H54 (cell line): ENCODE measurements at regions not wholly inside any gene's neighbourhood (a gene's known extent, or its start where the extent isn't known, plus 50 kb on each side); places are given as distances from the start of the nearest gene placed in this dataset.

ENCODE experiments used
- DNase-seq: peaks from one replicate; pipeline ENCODE4 v3.0.0; 2011; ENCODE audit warnings: low spot score, mixed read lengths; ENCODE audit not compliant: insufficient read length
- FAIRE-seq: peaks from 3 replicates; lab custom pipeline; 2011; peaks lifted over from hg19 to GRCh38; lab: Jason Lieb, UNC
- POLR2A ChIP-seq: IDR thresholded peaks from 2 replicates; pipeline ENCODE4 v1.6.1; 2011; ENCODE audit warnings: low read depth, mild to moderate bottlenecking, low read length

- no peak for DNase-seq
- no peak for TF ChIP-seq POLR2A
- FAIRE-seq, result no peak
These were observed 212.3 kb upstream of the MPDZ start for GRCh38 chr9:13491493-13492424.

- DNase-seq, result no peak
- no peak for FAIRE-seq
- TF ChIP-seq POLR2A, result no peak
These were observed 211.6 kb upstream of the MPDZ start for GRCh38 chr9:13491138-13491492.

- FAIRE-seq (no peak), DNase-seq (no peak)
- no peak for TF ChIP-seq POLR2A
These were observed 208.4 kb upstream of the MPDZ start for GRCh38 chr9:13487936-13488335.

GRCh38 chr9:13487498-13487897 lies 208.0 kb upstream of the MPDZ start:
- DNase-seq (no peak), FAIRE-seq (no peak)
- no peak for TF ChIP-seq POLR2A

- DNase-seq, result no peak
- no peak for FAIRE-seq
- TF ChIP-seq POLR2A, result no peak
These were observed 207.6 kb upstream of the MPDZ start for GRCh38 chr9:13487071-13487470.

- no peak for DNase-seq
- no peak for FAIRE-seq
- no peak for TF ChIP-seq POLR2A
These were observed 205.6 kb upstream of the MPDZ start for GRCh38 chr9:13485068-13485596.

GRCh38 chr9:13484186-13484585 lies 204.7 kb upstream of the MPDZ start:
- DNase-seq (no peak), FAIRE-seq (no peak)
- TF ChIP-seq POLR2A, result no peak

- no peak for DNase-seq
- no peak for TF ChIP-seq POLR2A
- FAIRE-seq, result no peak
These were observed 201.8 kb upstream of the MPDZ start for GRCh38 chr9:13481274-13481673.

- no peak for TF ChIP-seq POLR2A
- FAIRE-seq (no peak), DNase-seq (no peak)
These were observed 201.2 kb upstream of the MPDZ start for GRCh38 chr9:13480693-13481092.

- no peak for TF ChIP-seq POLR2A
These were observed 199.6 kb upstream of the MPDZ start for GRCh38 chr9:13479096-13479495.

GRCh38 chr9:13478639-13479038 lies 199.1 kb upstream of the MPDZ start:
- DNase-seq (no peak), FAIRE-seq (no peak)
- TF ChIP-seq POLR2A, result no peak

More at GRCh38 chr9:13479096-13479495, 199.6 kb upstream of the MPDZ start:
- DNase-seq (no peak), FAIRE-seq (no peak)

- TF ChIP-seq POLR2A, result no peak
- FAIRE-seq, result no peak
- DNase-seq, result no peak
These were observed 198.7 kb upstream of the MPDZ start for GRCh38 chr9:13478160-13478559.

- FAIRE-seq, result no peak
- TF ChIP-seq POLR2A, result no peak
- no peak for DNase-seq
These were observed 191.3 kb upstream of the MPDZ start for GRCh38 chr9:13470836-13471235.

- no peak for TF ChIP-seq POLR2A
- DNase-seq (no peak), FAIRE-seq (no peak)
These were observed 187.7 kb upstream of the MPDZ start for GRCh38 chr9:13467157-13467556.

- TF ChIP-seq POLR2A, result no peak
- no peak for FAIRE-seq
- no peak for DNase-seq
These were observed 182.0 kb upstream of the MPDZ start for GRCh38 chr9:13461414-13461991.

- no peak for DNase-seq
- FAIRE-seq, result no peak
- TF ChIP-seq POLR2A, result no peak
These were observed 179.6 kb upstream of the MPDZ start for GRCh38 chr9:13459071-13459470.
